GF-D8 (cell line): ENCODE measurements at regions not wholly inside any gene's neighbourhood (a gene's known extent, or its start where the extent isn't known, plus 50 kb on each side); places are given as distances from the start of the nearest gene placed in this dataset.

Source experiments
- DNase-seq: peaks from one replicate; lab custom pipeline; 2025; lab: John Stamatoyannopoulos, UW

- no peak for DNase-seq
These were observed 51.5 kb upstream of the ANTXR2 start for GRCh38 chr4:80124246-80125211.
